Duodenal mucosa (tissue), 2 donors: ENCODE measurements at regions not wholly inside any gene's neighbourhood (a gene's known extent, or its start where the extent isn't known, plus 50 kb on each side); places are given as distances from the start of the nearest gene placed in this dataset.
A peak's percentile ranks its signal among the peaks of the same experiment; 100 is the strongest.
"Not testable (repeated sequence)": the region's sequence is repeated elsewhere in the genome, so short reads cannot be mapped to it uniquely, and the experiment has no call there.

Experiments
- H3K27ac ChIP-seq: one replicate; pipeline ENCODE4 v1.7.0; 2013; ENCODE audit warnings: low read depth, low read length
- H3K27me3 ChIP-seq, 2 donors: one replicate each; pipeline ENCODE4 v1.7.0; 2013; ENCODE audit warnings: low read length in 2 of 2, control low read depth in 1 of 2; ENCODE audit not compliant: insufficient read depth in 2 of 2, control insufficient read depth in 1 of 2
- H3K36me3 ChIP-seq, 2 donors: one replicate each; pipeline ENCODE4 v1.7.0; 2013; ENCODE audit warnings: low read length in 2 of 2, control low read depth in 1 of 2; ENCODE audit not compliant: insufficient read depth in 2 of 2, control insufficient read depth in 1 of 2
- H3K4me1 ChIP-seq, 2 donors: one replicate each; pipeline ENCODE4 v1.7.0; 2013; ENCODE audit warnings: low read length in 2 of 2, control low read depth in 1 of 2; ENCODE audit not compliant: insufficient read depth in 2 of 2, control insufficient read depth in 1 of 2
- H3K4me3 ChIP-seq, 2 donors: one replicate each; pipeline ENCODE4 v1.7.0; 2013; ENCODE audit warnings: low read length in 2 of 2, low read depth in 1 of 2
- H3K9ac ChIP-seq, 2 donors: one replicate each; pipeline ENCODE4 v1.7.0; 2013; ENCODE audit warnings: low read length in 2 of 2, low read depth in 1 of 2
- H3K9me3 ChIP-seq, 2 donors: one replicate each; pipeline ENCODE4 v1.7.0; 2013; ENCODE audit warnings: low read length in 2 of 2, control low read depth in 1 of 2; ENCODE audit not compliant: control insufficient read depth in 1 of 2

DNA sequence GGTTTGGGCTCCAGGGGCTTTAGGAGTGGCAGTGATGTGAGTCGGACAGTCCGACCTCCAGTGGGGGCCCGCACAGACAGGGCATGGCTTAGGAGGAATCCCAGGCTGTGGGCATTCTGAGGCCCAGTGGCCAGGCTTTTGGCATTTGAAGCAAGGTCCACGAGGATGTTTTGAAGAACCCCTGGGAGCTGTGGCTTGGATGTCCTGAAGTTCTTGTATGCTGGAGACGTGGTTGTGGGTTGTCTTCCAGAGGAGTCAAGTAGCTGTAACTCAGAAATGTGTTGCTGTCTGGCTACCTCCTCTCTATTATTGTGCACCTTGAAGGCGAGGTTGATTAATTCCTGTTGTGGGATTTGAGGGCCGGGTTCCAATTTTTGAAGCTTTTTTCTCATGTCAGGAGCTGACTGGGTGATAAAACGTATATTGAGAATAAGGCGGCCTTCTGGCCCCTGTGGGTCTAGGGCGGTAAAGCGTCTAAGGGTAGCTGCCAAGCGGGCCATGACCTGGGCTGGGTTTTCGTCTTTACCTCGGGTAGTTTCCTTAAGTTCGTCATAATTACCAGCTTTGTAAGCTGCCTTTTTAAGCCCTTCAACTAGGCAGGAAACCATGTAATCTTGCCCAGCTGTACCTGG, 67.3 kb upstream of the EZR start:
- not testable (repeated sequence) for H3K27me3 ChIP-seq, H3K9me3 ChIP-seq, H3K4me3 ChIP-seq, H3K4me1 ChIP-seq, H3K36me3 ChIP-seq, H3K27ac ChIP-seq, H3K9ac ChIP-seq

DNA sequence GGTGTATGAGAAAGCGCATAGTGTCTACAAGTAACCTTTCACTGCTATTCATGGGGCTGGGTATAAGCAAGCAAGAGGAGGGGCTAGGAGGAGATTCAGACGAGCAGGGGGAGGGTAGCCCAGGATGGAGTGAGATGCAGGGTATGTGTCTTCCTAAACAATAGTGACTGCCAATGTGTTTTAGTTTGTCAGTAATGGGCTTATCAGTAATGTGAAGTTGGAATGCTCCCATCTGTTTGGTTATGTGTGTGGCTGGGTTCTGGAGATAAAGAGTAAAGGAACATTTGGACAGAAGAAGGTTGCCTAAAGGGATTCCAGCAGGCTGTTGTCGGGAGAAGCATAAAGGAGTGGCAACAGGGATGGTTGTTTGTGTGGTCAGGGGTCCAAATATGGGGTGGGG, 62.7 kb upstream of the EZR start:
- not testable (repeated sequence) for H3K27me3 ChIP-seq, H3K36me3 ChIP-seq, H3K4me3 ChIP-seq, H3K27ac ChIP-seq, H3K9me3 ChIP-seq, H3K4me1 ChIP-seq, H3K9ac ChIP-seq

DNA sequence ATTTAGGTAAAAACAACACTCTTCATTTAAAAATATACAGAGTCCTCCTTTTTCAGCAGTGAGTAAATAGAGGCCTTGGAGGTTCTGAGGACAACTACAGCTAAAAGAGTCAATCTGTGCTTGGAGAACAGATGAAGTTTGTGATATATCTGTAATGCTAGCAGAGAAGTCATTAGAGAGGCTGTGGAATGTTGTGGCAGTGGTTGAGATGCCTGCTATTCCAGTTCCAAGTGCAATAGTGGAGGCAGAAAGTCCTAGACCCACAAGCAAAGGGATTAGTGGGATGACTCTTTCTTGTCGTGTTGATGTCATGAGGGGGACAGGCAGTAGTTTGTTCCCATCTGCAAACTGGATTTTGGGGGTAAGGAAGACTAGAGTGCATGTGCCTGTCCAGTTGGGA, 62.1 kb upstream of the EZR start:
- not testable (repeated sequence) for H3K27me3 ChIP-seq, H3K36me3 ChIP-seq, H3K4me3 ChIP-seq, H3K27ac ChIP-seq, H3K4me1 ChIP-seq, H3K9me3 ChIP-seq, H3K9ac ChIP-seq

DNA sequence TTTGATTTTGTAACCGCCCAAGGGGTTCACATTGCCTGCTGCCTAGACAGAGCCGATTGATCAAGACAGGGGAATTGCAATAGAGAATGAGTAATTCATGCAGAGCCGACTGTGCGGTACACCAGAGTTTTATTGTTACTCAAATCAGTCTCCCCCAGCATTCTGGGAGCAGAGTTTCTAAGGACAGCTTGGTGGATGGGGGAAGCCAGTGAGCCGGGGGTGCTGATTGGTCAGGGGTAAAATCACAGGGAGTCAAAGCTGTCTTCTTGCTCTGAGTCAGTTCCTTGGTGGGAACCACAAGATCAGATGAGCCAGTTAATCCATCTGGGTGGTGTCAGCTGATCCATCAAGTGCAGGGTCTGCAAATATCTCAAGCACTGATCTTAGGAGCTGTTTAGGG, 60.0 kb upstream of the EZR start:
- Histone ChIP-seq H3K9ac (no peak overlapping the region), H3K4me1 (no peaks in the 10 kb centered on the region), H3K36me3 (no peaks in the 10 kb centered on the region), H3K27ac (no peak overlapping the region), H3K4me3 (no peak overlapping the region), H3K9me3 (no peaks in the 10 kb centered on the region), H3K27me3 (no peaks in the 10 kb centered on the region)

DNA sequence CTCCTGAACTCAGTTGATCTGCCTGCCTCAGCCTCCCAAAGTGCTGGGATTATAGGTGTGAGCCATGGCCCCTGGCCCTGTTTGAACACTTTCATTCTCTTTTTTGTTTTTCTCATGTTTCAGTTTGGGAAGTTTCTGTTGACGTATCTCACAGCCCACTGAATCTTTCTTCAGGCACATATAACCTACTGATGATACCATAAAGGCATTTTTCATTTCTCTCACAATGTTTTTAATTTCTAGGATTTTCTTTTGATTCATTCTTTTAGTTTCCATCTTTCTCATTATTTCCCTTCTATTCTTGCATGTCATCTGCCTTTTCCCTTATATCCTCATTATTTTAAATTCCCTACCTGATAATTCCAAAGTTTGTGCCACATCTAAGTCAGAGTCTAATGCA, 58.5 kb upstream of the EZR start:
- Histone ChIP-seq H3K4me1 (no peaks in the 10 kb centered on the region), H3K9me3 (no peaks in the 10 kb centered on the region), H3K4me3 (no peak overlapping the region), H3K36me3 (no peaks in the 10 kb centered on the region), H3K9ac (no peak overlapping the region), H3K27ac (no peak overlapping the region), H3K27me3 (no peaks in the 10 kb centered on the region)

DNA sequence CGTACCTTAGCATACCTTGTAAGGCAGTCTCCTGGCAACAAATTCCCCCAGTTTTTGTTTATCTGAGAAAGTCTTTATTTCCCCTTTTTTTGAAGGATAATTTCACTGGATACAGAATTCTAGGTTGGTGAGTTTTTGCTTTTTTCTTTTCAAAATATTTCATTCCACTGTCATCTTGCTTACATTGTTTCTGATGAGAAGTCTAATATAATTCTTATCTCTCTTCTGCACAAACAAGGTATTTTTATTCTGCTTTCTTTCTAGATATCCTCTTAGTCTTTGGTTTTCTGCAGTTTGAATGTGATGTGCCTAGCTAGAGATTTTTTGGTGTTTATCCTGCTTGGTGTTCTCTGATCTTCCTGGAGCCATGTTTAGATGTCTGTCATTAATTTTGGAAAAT, 57.7 kb upstream of the EZR start:
- H3K9me3 ChIP-seq: no peaks in the 10 kb centered on the region
- H3K27me3 ChIP-seq: no peaks in the 10 kb centered on the region
- H3K27ac ChIP-seq: no peak overlapping the region
- no peak overlapping the region for H3K9ac ChIP-seq
- H3K4me3 ChIP-seq: no peak overlapping the region
- no peaks in the 10 kb centered on the region for H3K36me3 ChIP-seq
- no peaks in the 10 kb centered on the region for H3K4me1 ChIP-seq

DNA sequence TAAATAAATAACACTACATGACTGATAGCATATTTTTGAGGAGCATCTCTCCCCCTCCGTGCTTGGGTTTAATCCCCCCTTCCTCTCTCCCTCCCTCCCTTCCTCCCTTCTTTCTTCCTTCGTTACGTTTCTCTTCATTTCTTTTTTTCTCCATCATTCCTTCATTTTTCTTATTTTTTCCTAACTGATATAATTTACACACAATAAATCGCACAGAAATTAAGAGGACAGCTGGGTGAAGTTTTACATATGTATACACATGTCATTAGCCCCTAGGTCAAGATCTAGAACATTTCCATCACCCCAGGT, 51.4 kb upstream of the EZR start:
- H3K4me1 ChIP-seq: peaks cover 15 to 17% of the 10 kb centered on the region in 2 donors
- H3K4me3 ChIP-seq: peak overlapping the region in 1 of 2 donors; percentile 80
- peak overlapping the region; percentile 94 for H3K27ac ChIP-seq
- H3K27me3 ChIP-seq: no peaks in the 10 kb centered on the region
- peak overlapping the region; percentile 82 to 100 for H3K9ac ChIP-seq
- H3K9me3 ChIP-seq: no peaks in the 10 kb centered on the region
- H3K36me3 ChIP-seq: no peaks in the 10 kb centered on the region

DNA sequence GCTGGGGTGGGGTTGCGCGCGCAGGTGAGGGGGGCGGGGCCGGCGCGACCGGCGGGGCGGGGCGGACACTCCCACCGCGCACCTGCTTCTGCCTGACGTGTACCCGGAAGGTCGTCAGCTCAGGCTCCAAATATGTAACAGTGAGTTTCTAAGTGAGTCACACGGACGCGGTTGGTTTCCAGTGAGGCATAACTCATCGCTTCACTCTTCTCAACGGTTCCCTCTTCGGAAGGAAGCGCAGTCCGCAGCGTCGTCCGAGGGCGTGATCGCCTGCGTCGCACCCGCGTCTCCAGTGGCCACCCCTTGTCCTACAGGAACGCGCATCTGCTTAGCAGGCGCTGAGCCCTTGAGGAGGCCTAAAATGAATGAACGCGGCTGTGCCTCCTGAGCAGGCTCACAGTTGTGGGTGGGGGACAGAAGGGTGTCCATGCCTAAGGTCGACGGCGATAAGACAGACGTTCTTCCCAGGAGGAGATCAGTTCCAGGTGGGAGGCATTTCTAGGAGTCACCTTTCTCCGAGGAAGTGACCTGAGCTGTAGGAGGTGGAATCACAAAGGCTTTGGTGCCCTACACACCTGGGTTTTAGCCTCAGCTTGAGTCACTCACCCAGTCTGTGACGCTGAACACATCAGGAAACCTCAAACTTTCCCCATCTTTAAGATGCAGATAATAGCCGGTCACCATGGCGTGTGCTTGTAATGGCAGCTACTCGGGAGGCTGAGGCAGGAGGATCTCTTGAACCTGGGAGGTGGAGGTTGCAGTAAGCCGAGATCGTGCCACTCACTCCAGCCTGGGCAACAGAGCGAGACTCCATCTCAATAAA, 50.9 kb upstream of the EZR start:
- H3K36me3 ChIP-seq: no peaks in the 10 kb centered on the region
- H3K9ac ChIP-seq: peak overlapping the region; percentile 82 to 100
- peaks cover 15 to 17% of the 10 kb centered on the region in 2 donors for H3K4me1 ChIP-seq
- H3K27me3 ChIP-seq: no peaks in the 10 kb centered on the region
- H3K9me3 ChIP-seq: no peaks in the 10 kb centered on the region
- peak overlapping the region; percentile 59 to 80 for H3K4me3 ChIP-seq
- peak overlapping the region; percentile 94 for H3K27ac ChIP-seq

DNA sequence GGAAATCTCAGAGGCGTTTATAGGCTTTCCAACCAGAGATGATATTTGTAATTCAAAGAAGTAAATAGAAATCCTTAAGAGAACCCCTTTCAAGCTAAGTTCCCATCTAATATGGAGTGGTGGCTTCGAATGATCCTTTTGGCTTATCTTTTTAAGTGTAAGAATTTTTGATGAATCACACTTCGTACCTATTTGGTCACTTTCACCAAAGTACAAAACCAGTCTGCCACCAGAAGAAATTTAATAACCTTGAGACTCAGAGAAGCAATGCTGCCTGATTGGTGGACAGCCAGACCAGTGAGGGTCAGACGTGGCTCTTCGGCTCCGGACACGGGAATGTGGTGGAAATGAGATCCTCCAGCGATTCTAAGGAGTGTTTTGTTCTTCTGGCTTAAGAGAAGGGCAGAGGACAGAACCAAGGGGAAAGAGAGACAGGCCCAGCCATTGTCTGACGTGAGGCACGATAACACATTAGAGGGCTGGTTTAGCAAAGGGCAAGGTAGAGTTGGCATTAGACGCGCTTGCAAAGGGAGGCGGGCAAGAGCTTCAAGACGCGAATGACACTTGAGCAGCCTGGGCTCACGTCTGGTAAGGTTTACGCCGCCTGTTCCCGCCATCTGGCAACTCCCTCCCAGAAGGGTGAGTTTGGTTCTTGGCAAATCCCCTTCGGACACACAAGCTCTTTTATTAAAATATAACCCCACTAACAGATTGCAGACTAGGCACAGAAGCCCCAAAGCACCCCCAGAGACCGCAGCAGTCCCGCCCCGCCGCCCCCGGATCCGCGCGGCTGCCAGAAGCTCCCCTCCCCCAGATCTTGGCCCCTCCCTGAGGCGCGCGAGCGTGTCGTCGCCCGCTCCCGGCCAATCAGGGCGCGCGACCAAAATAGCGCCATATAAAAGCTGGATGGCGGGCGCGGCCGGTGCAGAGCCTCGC, 50.0 kb upstream of the EZR start:
- Histone ChIP-seq H3K27me3 (no peaks in the 10 kb centered on the region), H3K9ac (peak overlapping the region; percentile 76 to 94), H3K4me1 (peaks cover 15 to 17% of the 10 kb centered on the region in 2 donors), H3K9me3 (no peaks in the 10 kb centered on the region), H3K27ac (peak overlapping the region; percentile 94), H3K4me3 (peak overlapping the region; percentile 63 to 72), H3K36me3 (no peaks in the 10 kb centered on the region)
